ENCODE measurements at regions not wholly inside any gene's neighbourhood (a gene's known extent, or its start where the extent isn't known, plus 50 kb on each side); places are given as distances from the start of the nearest gene placed in this dataset.

DNA sequence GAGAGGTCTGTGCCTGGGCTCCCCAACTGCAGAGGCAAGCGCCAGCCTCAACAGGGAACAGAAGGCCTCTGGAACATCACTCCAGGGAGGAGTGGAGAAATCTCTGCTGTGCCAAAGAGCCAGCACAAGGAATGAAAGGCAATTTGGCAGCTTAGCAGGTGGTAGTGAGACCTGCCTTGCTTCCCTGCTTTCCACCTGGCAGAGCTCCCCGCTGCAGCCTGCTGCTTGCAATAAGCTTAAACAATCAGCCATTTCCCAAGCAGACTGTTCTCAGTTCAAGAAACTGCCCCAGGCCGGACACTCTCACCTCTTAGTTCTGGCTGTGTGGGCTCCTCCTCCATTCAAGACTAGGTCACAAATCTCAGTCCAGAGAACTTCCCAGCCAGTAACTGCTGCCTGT, 370.6 kb downstream of the MAGEB5 start:
- Histone ChIP-seq H3K27me3 (no peaks in the 10 kb centered on the region), H3K27ac (no peak overlapping the region), H3K36me3 (no peaks in the 10 kb centered on the region), H3K4me1 (no peaks in the 10 kb centered on the region), H3K9me3 (peaks cover 0 to 4% (median 0%) of the 10 kb centered on the region in 11 donors), H3K4me3 (no peak overlapping the region)
- intact Hi-C loops (cut with DNase I) = no loop called here
- 79 to 85% methylated on average over 3 of the region's 3 CpGs for WGBS, 2 donors
- DNase-seq (no peak), ATAC-seq (no peak)
- no peak for TF ChIP-seq CTCF (IDR thresholded peaks at IDR 0.05)

DNA sequence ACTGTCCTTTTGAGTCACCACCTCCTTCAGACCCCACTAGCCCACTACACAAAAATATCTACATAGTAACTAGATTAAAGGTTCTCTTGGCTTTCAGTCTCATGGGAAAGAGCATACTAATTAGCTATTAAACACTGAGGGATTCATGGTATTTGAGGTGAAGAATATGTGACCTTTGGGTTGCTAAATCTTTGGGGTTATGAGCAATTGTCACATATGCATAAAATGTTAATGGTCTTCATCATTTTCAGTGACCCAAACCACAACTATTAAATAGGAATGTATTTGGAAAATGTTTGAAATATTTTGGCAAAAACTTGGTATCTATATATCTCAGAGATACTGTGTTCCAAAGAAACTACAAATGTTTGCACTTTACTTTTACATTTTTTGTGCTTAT, 365.1 kb downstream of the MAGEB5 start:
- Histone ChIP-seq H3K4me1 (no peaks in the 10 kb centered on the region), H3K27me3 (no peaks in the 10 kb centered on the region), H3K27ac (no peak overlapping the region), H3K4me3 (no peak overlapping the region), H3K9me3 (peaks cover 0 to 4% (median 0%) of the 10 kb centered on the region in 11 donors), H3K36me3 (no peaks in the 10 kb centered on the region)
- no peak for ATAC-seq
- no peak for DNase-seq
- no peak for TF ChIP-seq CTCF (IDR thresholded peaks at IDR 0.05)
- intact Hi-C loops (cut with DNase I) = no loop called here

DNA sequence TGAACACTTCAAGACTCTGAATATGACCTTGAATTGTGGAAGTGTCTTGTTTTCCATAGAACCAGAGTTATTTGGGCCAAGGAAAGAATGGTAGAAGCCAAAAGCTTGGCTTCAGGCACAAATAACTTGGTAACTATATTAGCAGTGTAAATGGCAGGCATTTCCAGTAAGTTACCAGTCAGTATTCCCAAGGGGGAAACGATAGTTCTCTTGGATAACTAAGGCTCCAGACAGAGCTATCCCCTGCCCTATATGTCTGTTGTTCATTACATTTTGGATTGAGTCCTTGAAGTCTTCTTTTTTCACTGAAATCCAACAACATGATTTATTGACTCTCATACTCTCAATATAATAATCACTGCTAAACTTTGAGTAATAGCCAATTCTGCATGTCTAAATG, 364.1 kb downstream of the MAGEB5 start:
- no peaks in the 10 kb centered on the region for H3K36me3 ChIP-seq
- H3K27me3 ChIP-seq = no peaks in the 10 kb centered on the region
- ATAC-seq (no peak), DNase-seq (no peak)
- no peak for TF ChIP-seq CTCF (IDR thresholded peaks at IDR 0.05)
- intact Hi-C loops (cut with DNase I) = no loop called here
- H3K9me3 ChIP-seq = peaks cover 0 to 4% (median 0%) of the 10 kb centered on the region in 11 donors
- no peak overlapping the region for H3K27ac ChIP-seq
- no peaks in the 10 kb centered on the region for H3K4me1 ChIP-seq
- WGBS, 2 donors = 59 to 75% methylated on average over 1 of the region's 1 CpG
- H3K4me3 ChIP-seq = no peak overlapping the region

GRCh38 chrX:26574234-26574633, 358.3 kb downstream of the MAGEB5 start:
- intact Hi-C loops (cut with DNase I) = no loop called here
- no peak overlapping the region for H3K27ac ChIP-seq

More at GRCh38 chrX:26574234-26574633, 358.3 kb downstream of the MAGEB5 start:
- ATAC-seq = no peak
- H3K4me1 ChIP-seq = no peaks in the 10 kb centered on the region
- no peak for DNase-seq
- no peak overlapping the region for H3K4me3 ChIP-seq
- H3K9me3 ChIP-seq = no peaks in the 10 kb centered on the region
- TF ChIP-seq CTCF (IDR thresholded peaks at IDR 0.05) = no peak
- no peaks in the 10 kb centered on the region for H3K36me3 ChIP-seq
- no peaks in the 10 kb centered on the region for H3K27me3 ChIP-seq
